Aorta (tissue), 5 donors: ENCODE measurements at regions not wholly inside any gene's neighbourhood (a gene's known extent, or its start where the extent isn't known, plus 50 kb on each side); places are given as distances from the start of the nearest gene placed in this dataset.

Experiments
- ATAC-seq: fragments of 200-7000 bp; cut with Tn5 transposase; one replicate; pipeline ENCODE4 v1.9.1; 2022; ENCODE audit warnings: moderate library complexity; ENCODE audit not compliant: low FRiP score
- DNase-seq, 2 donors: peaks; one replicate each; pipeline ENCODE4 v3.0.0-alpha.2; 2020
- H3K27ac ChIP-seq, 2 donors: one replicate each; pipeline ENCODE4 v1.5.1; 2013; ENCODE audit warnings: low read length in 2 of 2, mild to moderate bottlenecking in 2 of 2, moderate library complexity in 2 of 2, control low read depth in 1 of 2, inconsistent platforms in 1 of 2, low read depth in 1 of 2
- H3K27me3 ChIP-seq, 2 donors: one replicate each; pipeline ENCODE4 v1.6.1; 2013; ENCODE audit warnings: control low read depth in 1 of 2, low read length in 1 of 2, mild to moderate bottlenecking in 1 of 2, moderate library complexity in 1 of 2; ENCODE audit not compliant: insufficient read depth in 2 of 2, control insufficient read depth in 1 of 2
- H3K36me3 ChIP-seq, 2 donors: one replicate each; pipeline ENCODE4 v1.6.1; 2013; ENCODE audit warnings: control low read depth in 1 of 2, low read length in 1 of 2, mild to moderate bottlenecking in 1 of 2; ENCODE audit not compliant: insufficient read depth in 2 of 2, control insufficient read depth in 1 of 2
- H3K4me1 ChIP-seq, 2 donors: one replicate each; pipeline ENCODE4 v1.6.1; 2013; ENCODE audit warnings: low read length in 2 of 2, control low read depth in 1 of 2, mild to moderate bottlenecking in 1 of 2, moderate library complexity in 1 of 2; ENCODE audit not compliant: insufficient read depth in 2 of 2, control insufficient read depth in 1 of 2
- H3K4me3 ChIP-seq, 2 donors: one replicate each; pipeline ENCODE4 v1.5.1; 2013; ENCODE audit warnings: low read length in 2 of 2, control low read depth in 1 of 2, mild to moderate bottlenecking in 1 of 2
- H3K9me3 ChIP-seq: one replicate; pipeline ENCODE4 v1.6.1; 2013; ENCODE audit warnings: mild to moderate bottlenecking, low read length; ENCODE audit not compliant: control insufficient read depth
- WGBS, 2 donors: extraction: QIAGEN DNeasy Blood & Tissue Kit; methylation state at CpG; one replicate each; pipeline ENCODE4 v1.1.7; 2013; 5-methylcytosine and 5-hydroxymethylcytosine counted together
- intact Hi-C, 2 donors: fragments of 100-400 bp; cut with DNase I; formaldehyde crosslinking; loops; one replicate each; pipeline versions ENCODE4 v1.14.2 to v1.15.0; 2022
- donor health status: healthy with polysubstance abuse.
- donor health status: Bipolar disorder and iron deficiency.
- donor health status: DM: no; HTN: no; CAD: no.
- donor health status: DM: no; HTN: no; CAD: no.
- donor health status: DM: yes; HTN: yes; CAD: no.

- Histone ChIP-seq H3K27me3 (no peaks in the 10 kb centered on the region), H3K27ac (no peak overlapping the region), H3K4me1 (peaks cover 9 to 10% of the 10 kb centered on the region in 2 donors), H3K4me3 (no peak overlapping the region), H3K9me3 (no peaks in the 10 kb centered on the region), H3K36me3 (no peaks in the 10 kb centered on the region)
- WGBS, 2 donors: 71 to 79% methylated on average over 2 of the region's 2 CpGs
- ATAC-seq: no peak
- intact Hi-C loops: no loop called here
- DNase-seq: no peak
Observed at GRCh38 chr10:29900865-29901264, 158.5 kb downstream of the JCAD start.

DNA sequence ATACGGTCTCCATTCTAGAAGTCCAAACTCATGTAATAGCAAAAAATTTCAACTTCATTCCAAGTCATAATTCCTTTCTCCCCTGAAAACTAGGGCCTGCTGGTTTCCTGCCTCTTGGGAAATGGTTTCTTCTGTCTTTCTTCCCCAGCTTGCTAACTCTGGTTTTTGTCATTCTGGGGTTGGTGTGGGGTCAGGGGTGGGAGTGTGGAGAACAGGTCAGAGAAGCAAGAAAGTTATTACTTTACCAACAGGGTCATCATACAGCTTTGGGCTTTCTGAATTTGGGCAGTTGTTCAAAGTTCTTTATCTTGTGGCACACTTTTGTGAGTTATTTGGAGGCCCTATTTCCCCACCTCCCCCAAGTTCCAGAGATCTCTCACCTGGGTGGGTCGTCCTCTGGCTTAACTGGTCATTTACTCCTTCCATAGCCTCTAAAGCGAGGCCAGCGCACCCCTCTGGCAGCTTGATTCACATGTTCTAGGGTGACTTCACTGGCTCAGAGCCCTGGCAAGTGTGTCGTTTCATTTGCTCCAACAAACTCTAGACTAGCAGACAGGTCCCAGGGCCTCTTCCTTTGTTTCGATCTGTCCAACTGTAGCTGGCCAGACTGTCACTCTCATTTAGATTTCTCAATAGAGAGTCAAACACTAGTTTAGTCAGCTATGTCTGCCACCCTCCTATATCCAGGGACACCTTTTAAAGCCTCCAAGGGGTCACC is 161.2 kb downstream of the JCAD start:
- ATAC-seq (no peak), DNase-seq (no peak)
- peaks cover 7 to 10% of the 10 kb centered on the region in 2 donors for H3K4me1 ChIP-seq
- no peaks in the 10 kb centered on the region for H3K27me3 ChIP-seq
- no peaks in the 10 kb centered on the region for H3K36me3 ChIP-seq
- intact Hi-C loops: loop anchor here (5.0 kb wide), 1 partner anchor 49 kb away; no protein-coding TSS in a partner anchor
- WGBS, 2 donors: 44 to 53% methylated on average over 6 of the region's 6 CpGs
- H3K9me3 ChIP-seq: no peaks in the 10 kb centered on the region
- no peak overlapping the region for H3K27ac ChIP-seq
- H3K4me3 ChIP-seq: no peak overlapping the region

DNA sequence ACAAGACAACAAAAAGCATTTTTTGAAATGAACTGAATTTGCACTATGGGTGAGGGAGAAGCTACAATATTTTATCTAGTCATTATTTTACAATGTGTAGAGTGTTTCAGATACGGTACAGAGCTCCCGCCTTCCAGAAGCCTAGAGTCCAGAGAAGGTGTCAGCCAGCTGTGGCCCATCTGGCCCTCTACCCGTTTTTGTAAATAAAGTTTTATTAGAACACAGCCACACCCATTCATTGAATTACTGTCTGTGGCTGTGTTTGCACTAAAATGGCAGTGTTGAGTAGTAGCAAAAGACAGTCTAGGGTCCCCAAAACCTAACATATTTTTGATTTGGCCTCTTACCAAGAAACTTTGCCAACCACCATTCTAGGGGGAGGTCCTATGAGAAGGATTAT is 162.0 kb downstream of the JCAD start:
- H3K27me3 ChIP-seq: no peaks in the 10 kb centered on the region
- intact Hi-C loops: loop anchor here (5.0 kb wide), 1 partner anchor 50 kb away; no protein-coding TSS in a partner anchor
- no peak for DNase-seq
- no peak overlapping the region for H3K27ac ChIP-seq
- no peak overlapping the region for H3K4me3 ChIP-seq
- no peaks in the 10 kb centered on the region for H3K9me3 ChIP-seq
- ATAC-seq: no peak
- 79% methylated on average over 3 of the region's 3 CpGs for WGBS, 2 donors
- peaks cover 7 to 10% of the 10 kb centered on the region in 2 donors for H3K4me1 ChIP-seq
- H3K36me3 ChIP-seq: no peaks in the 10 kb centered on the region

- H3K4me1 ChIP-seq: peaks cover 10% of the 10 kb centered on the region in 2 donors
- 3% methylated on average over 2 of the region's 2 CpGs for WGBS, 2 donors
- ATAC-seq (peak; percentile 48), DNase-seq (no peak)
- H3K4me3 ChIP-seq: no peak overlapping the region
- H3K9me3 ChIP-seq: no peaks in the 10 kb centered on the region
- no peaks in the 10 kb centered on the region for H3K27me3 ChIP-seq
- no peaks in the 10 kb centered on the region for H3K36me3 ChIP-seq
- peak overlapping the region; percentile 93 to 96 for H3K27ac ChIP-seq
- intact Hi-C loops: loop anchor here (5.0 kb wide), 1 partner anchor 51 kb away; no protein-coding TSS in a partner anchor
Observed at GRCh38 chr10:29896053-29896452, 163.3 kb downstream of the JCAD start.

DNA sequence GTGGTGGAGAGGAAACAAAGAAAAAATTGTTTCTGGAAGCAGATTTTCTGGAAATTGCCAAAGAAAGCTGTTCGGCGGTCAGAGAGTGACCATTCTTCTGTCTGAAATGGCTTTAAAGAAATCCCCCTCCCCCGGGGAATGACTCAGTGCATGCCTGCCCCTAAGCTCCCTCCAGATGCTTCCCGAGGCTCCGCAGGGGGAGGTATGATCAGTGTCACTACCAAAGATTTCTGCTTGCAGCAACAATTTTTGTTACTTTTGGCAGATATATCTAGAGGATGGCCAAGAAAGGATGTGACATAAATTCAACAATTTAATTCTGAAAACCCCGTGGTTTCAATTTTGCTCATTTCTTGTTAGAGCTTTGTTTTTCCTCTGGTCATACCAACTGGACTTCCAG is 163.9 kb downstream of the JCAD start:
- Histone ChIP-seq H3K36me3 (no peaks in the 10 kb centered on the region), H3K9me3 (no peaks in the 10 kb centered on the region), H3K27me3 (no peaks in the 10 kb centered on the region), H3K27ac (peak overlapping the region; percentile 70 to 89), H3K4me3 (no peak overlapping the region), H3K4me1 (peaks cover 10 to 11% of the 10 kb centered on the region in 2 donors)
- WGBS, 2 donors: 5 to 7% methylated on average over 6 of the region's 6 CpGs
- intact Hi-C loops: loop anchor here (5.0 kb wide), 1 partner anchor 52 kb away; no protein-coding TSS in a partner anchor
- ATAC-seq (peak; percentile 93), DNase-seq (peak; percentile 90 to 91)

- no peak overlapping the region for H3K27ac ChIP-seq
- H3K4me3 ChIP-seq: no peak overlapping the region
- ATAC-seq (no peak), DNase-seq (no peak)
- no peaks in the 10 kb centered on the region for H3K9me3 ChIP-seq
- 89 to 94% methylated on average over 1 of the region's 1 CpG for WGBS, 2 donors
- H3K36me3 ChIP-seq: no peaks in the 10 kb centered on the region
- no peaks in the 10 kb centered on the region for H3K27me3 ChIP-seq
- H3K4me1 ChIP-seq: peaks cover 0 to 5% of the 10 kb centered on the region in 2 donors
- intact Hi-C loops: no loop called here
Observed at GRCh38 chr10:29888321-29888720, 171.1 kb downstream of the JCAD start.

- DNase-seq (no peak), ATAC-seq (no peak)
- H3K4me1 ChIP-seq: peaks cover 0 to 5% of the 10 kb centered on the region in 2 donors
- no peaks in the 10 kb centered on the region for H3K36me3 ChIP-seq
- H3K4me3 ChIP-seq: no peak overlapping the region
- intact Hi-C loops: no loop called here
- no peaks in the 10 kb centered on the region for H3K9me3 ChIP-seq
- H3K27me3 ChIP-seq: no peaks in the 10 kb centered on the region
- whole genome bisulfite sequencing, 2 donors: 88 to 89% methylated on average over 3 of the region's 3 CpGs
- no peak overlapping the region for H3K27ac ChIP-seq
Observed at GRCh38 chr10:29886299-29886698, 173.1 kb downstream of the JCAD start.

DNA sequence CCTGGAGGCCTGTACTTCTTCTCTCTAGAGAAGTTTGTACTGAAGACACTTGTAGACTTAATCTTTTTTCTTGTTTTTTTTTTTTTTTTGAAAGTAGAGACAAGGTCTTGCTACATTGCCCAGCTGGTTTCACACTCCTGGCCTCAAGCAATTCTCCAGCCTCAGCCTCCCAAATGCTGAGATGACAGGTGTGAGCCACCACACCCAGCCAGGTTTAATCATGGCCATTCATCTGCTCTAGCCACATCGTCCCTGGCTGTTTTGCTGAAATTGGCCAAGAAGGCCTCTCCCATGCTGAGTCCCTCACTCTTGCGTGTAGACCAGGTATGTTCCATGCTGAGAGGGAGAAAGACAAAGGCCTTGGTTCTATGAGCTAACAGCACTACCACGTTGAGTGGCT is 176.2 kb downstream of the JCAD start:
- DNase-seq (no peak), ATAC-seq (no peak)
- Histone ChIP-seq H3K9me3 (no peaks in the 10 kb centered on the region), H3K4me1 (peaks cover 4 to 7% of the 10 kb centered on the region in 2 donors), H3K27ac (no peak overlapping the region), H3K36me3 (no peaks in the 10 kb centered on the region), H3K4me3 (no peak overlapping the region), H3K27me3 (no peaks in the 10 kb centered on the region)
- intact Hi-C loops: loop anchor here in 1 of 2 donors (5.0 kb wide), 1 partner anchor 64 kb away; no protein-coding TSS in a partner anchor
- WGBS, 2 donors: 92% methylated on average over 3 of the region's 3 CpGs

- no peaks in the 10 kb centered on the region for H3K9me3 ChIP-seq
- no peaks in the 10 kb centered on the region for H3K27me3 ChIP-seq
- 43 to 52% methylated on average over 7 of the region's 7 CpGs for WGBS, 2 donors
- H3K4me3 ChIP-seq: no peak overlapping the region
- intact Hi-C loops: loop anchor here in 1 of 2 donors (5.0 kb wide), 1 partner anchor 65 kb away; no protein-coding TSS in a partner anchor
- peak overlapping the region in 1 of 2 donors; percentile 93 for H3K27ac ChIP-seq
- H3K4me1 ChIP-seq: peaks cover 4 to 8% of the 10 kb centered on the region in 2 donors
- DNase-seq: no peak
- no peak for ATAC-seq
- no peaks in the 10 kb centered on the region for H3K36me3 ChIP-seq
Observed at GRCh38 chr10:29882766-29883165, 176.6 kb downstream of the JCAD start.
